Fibroblast of lung (primary cell): ENCODE measurements at regions not wholly inside any gene's neighbourhood (a gene's known extent, or its start where the extent isn't known, plus 50 kb on each side); places are given as distances from the start of the nearest gene placed in this dataset.

ENCODE experiments used
- DNase-seq, 2 donors: peaks; one replicate each; pipeline versions ENCODE4 v3.0.0 to v3.0.0-alpha.2; 2010; ENCODE audit warnings: low read depth in 2 of 2
- H2AFZ ChIP-seq: 2 replicates; pipeline ENCODE4 v1.5.1; 2012; ENCODE audit warnings: low read length, control low read depth, inconsistent platforms
- H3K27ac ChIP-seq: 2 replicates; pipeline ENCODE4 v1.5.1; 2011; ENCODE audit warnings: low read length, control low read depth; ENCODE audit not compliant: insufficient read depth
- H3K27me3 ChIP-seq: 2 replicates; pipeline ENCODE4 v1.5.1; 2011; ENCODE audit warnings: mild to moderate bottlenecking, low read length; ENCODE audit not compliant: control insufficient read depth, insufficient read depth
- H3K36me3 ChIP-seq: 2 replicates; pipeline ENCODE4 v1.5.1; 2011; ENCODE audit warnings: low read length; ENCODE audit not compliant: control insufficient read depth, insufficient read depth
- H3K4me1 ChIP-seq: 2 replicates; pipeline ENCODE4 v1.5.1; 2011; ENCODE audit warnings: low read length; ENCODE audit not compliant: control insufficient read depth, insufficient read depth; ENCODE audit errors: extremely low read depth
- H3K4me2 ChIP-seq: 2 replicates; pipeline ENCODE4 v1.5.1; 2011; ENCODE audit warnings: low read length, control low read depth; ENCODE audit not compliant: insufficient read depth; ENCODE audit errors: extremely low read depth
- H3K4me3 ChIP-seq, 4 experiments: fragments of 200-600 bp in 1 of 4; sonication (generic) in 1 of 4; replicated peaks in 1 of 4; 2 replicates each; pipeline ENCODE4 v1.5.1; 2011 to 2016; ENCODE audit warnings: low read length in 4 of 4, low read depth in 3 of 4, mild to moderate bottlenecking in 3 of 4, control low read depth in 2 of 4, inconsistent platforms in 1 of 4, mixed read lengths in 1 of 4; ENCODE audit not compliant: insufficient read depth in 1 of 4; ENCODE audit errors: control extremely low read depth in 1 of 4
- H3K79me2 ChIP-seq: 2 replicates; pipeline ENCODE4 v1.5.1; 2012; ENCODE audit warnings: mild to moderate bottlenecking, low read length, inconsistent platforms; ENCODE audit not compliant: control insufficient read depth, insufficient read depth
- H3K9ac ChIP-seq: 2 replicates; pipeline ENCODE4 v1.5.1; 2011; ENCODE audit warnings: mild to moderate bottlenecking, low read length, control low read depth; ENCODE audit not compliant: insufficient read depth
- H3K9me3 ChIP-seq: 2 replicates; pipeline ENCODE4 v1.5.1; 2012; ENCODE audit warnings: low read depth, low read length; ENCODE audit not compliant: control insufficient read depth, insufficient read depth
- H4K20me1 ChIP-seq: 2 replicates; pipeline ENCODE4 v1.5.1; 2011; ENCODE audit warnings: low read length; ENCODE audit not compliant: control insufficient read depth, insufficient read depth; ENCODE audit errors: extremely low read depth
- EZH2 ChIP-seq: IDR thresholded peaks from 2 replicates; pipeline ENCODE4 v1.5.1; 2012; ENCODE audit warnings: low read length, control low read depth, mild to moderate bottlenecking; ENCODE audit errors: missing control alignments
- TF ChIP-seq, protein P1 (sequence below), 2 donors: IDR thresholded peaks in 1 of 2; conservative IDR thresholded peaks in 1 of 2; 1 replicate in 1 of 2; 2 replicates in 1 of 2; pipeline ENCODE4 v1.5.1; 2011 to 2012; ENCODE audit warnings: low read length in 2 of 2, control low read depth in 1 of 2, inconsistent platforms in 1 of 2, low read depth in 1 of 2, mild to moderate bottlenecking in 1 of 2

DNA sequence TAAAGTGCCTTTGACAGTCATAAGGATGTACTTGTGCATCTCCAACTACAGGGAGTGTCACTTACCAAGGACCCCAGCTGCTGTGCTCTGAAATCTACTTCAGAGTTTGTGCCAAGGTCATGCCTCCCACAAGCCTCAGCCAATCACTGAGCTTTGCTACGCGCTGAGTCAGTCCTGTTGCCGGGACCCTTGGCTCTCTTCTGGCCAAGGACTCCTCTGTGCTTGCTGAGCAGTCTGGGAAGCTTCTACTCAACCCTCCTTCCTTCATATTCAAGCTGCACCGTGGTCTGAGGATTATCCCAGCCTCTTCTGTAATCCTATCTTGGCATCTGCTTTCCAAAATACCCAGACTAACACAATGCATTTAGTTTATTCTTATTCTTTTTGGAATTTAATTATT lies 398.9 kb upstream of the FANCL start:
- DNase-seq: no peak

DNA sequence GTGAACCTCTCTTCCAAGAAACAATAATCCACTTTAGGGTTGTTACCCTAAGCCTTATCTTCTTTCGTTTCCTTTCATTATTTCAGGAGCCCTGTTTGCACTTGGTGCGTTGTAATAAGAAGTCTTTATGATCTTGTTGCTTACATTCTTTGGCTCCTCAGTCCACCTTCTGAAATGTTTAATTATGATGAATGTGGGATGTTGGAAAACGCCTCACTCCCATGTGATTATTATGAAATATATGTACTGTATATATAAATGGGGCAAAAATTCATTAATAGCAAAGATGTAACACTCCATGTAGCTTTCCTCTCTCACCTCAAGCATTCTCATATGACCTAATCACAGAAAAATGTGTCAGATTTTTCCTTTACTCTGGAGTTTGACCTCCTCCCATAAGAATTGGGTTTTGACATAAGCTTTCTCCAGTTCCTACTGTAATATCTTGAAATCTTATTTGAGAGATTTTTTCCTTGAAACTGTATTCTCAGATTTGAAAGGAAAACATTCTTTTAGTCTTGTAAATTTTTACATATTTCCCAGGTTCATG lies 397.2 kb upstream of the FANCL start:
- Histone ChIP-seq H3K9ac (no peak overlapping the region), H3K4me1 (no peaks in the 10 kb centered on the region), H3K4me2 (no peak overlapping the region), H3K79me2 (no peaks in the 10 kb centered on the region), H2AFZ (no peak overlapping the region), H3K4me3 (no peak overlapping the region), H3K36me3 (no peaks in the 10 kb centered on the region), H4K20me1 (no peaks in the 10 kb centered on the region), H3K9me3 (no peaks in the 10 kb centered on the region), H3K27ac (no peak overlapping the region), H3K27me3 (no peaks in the 10 kb centered on the region)
- DNase-seq: peak; percentile 8 to 46
- TF ChIP-seq, protein P1, sequence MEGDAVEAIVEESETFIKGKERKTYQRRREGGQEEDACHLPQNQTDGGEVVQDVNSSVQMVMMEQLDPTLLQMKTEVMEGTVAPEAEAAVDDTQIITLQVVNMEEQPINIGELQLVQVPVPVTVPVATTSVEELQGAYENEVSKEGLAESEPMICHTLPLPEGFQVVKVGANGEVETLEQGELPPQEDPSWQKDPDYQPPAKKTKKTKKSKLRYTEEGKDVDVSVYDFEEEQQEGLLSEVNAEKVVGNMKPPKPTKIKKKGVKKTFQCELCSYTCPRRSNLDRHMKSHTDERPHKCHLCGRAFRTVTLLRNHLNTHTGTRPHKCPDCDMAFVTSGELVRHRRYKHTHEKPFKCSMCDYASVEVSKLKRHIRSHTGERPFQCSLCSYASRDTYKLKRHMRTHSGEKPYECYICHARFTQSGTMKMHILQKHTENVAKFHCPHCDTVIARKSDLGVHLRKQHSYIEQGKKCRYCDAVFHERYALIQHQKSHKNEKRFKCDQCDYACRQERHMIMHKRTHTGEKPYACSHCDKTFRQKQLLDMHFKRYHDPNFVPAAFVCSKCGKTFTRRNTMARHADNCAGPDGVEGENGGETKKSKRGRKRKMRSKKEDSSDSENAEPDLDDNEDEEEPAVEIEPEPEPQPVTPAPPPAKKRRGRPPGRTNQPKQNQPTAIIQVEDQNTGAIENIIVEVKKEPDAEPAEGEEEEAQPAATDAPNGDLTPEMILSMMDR (conservative IDR thresholded peaks at IDR 0.05 in 1 of 2, IDR thresholded peaks at IDR 0.05 in 1 of 2; ENCODE audit: low read depth in 1 of 2, low read length in 2 of 2): no peak
- TF ChIP-seq EZH2: no peak

More for the DNA sequence above, 398.9 kb upstream of the FANCL start:
- Histone ChIP-seq H3K9me3 (no peaks in the 10 kb centered on the region), H4K20me1 (no peaks in the 10 kb centered on the region), H3K79me2 (no peaks in the 10 kb centered on the region), H3K27ac (no peak overlapping the region), H3K4me1 (no peaks in the 10 kb centered on the region), H3K27me3 (no peaks in the 10 kb centered on the region), H2AFZ (no peak overlapping the region), H3K4me2 (no peak overlapping the region), H3K36me3 (no peaks in the 10 kb centered on the region), H3K9ac (no peak overlapping the region), H3K4me3 (no peak overlapping the region)
- TF ChIP-seq, protein P1 (conservative IDR thresholded peaks at IDR 0.05 in 1 of 2, IDR thresholded peaks at IDR 0.05 in 1 of 2; ENCODE audit: low read depth in 1 of 2, low read length in 2 of 2): no peak
- no peak for TF ChIP-seq EZH2

DNA sequence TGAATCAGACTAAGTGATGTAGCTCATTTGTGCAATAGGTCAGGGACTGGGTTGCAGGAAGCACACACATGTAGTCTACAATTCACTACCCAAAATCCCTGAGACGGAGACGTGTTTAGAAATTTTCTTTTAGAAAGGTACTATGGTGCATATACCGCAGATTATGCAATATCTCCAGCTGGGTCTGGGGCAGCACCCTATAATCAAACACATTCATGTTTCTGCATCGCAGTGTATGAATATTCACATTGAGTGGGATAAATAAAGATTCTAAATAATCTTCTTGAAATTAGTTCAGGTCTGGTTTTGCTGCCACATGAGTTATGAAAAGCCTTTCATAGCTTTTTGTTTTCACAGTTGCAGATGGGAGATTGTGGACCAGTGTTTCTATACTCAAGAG lies 395.7 kb upstream of the FANCL start:
- H3K27me3 ChIP-seq: no peaks in the 10 kb centered on the region
- no peak overlapping the region for H3K4me2 ChIP-seq
- no peak overlapping the region for H3K9ac ChIP-seq
- no peaks in the 10 kb centered on the region for H4K20me1 ChIP-seq
- no peak overlapping the region for H3K27ac ChIP-seq
- no peaks in the 10 kb centered on the region for H3K79me2 ChIP-seq
- DNase-seq: no peak
- TF ChIP-seq, protein P1 (conservative IDR thresholded peaks at IDR 0.05 in 1 of 2, IDR thresholded peaks at IDR 0.05 in 1 of 2; ENCODE audit: low read depth in 1 of 2, low read length in 2 of 2): no peak
- no peak for TF ChIP-seq EZH2
- H3K36me3 ChIP-seq: no peaks in the 10 kb centered on the region
- H2AFZ ChIP-seq: no peak overlapping the region
- H3K4me3 ChIP-seq: no peak overlapping the region
- no peaks in the 10 kb centered on the region for H3K9me3 ChIP-seq
- H3K4me1 ChIP-seq: no peaks in the 10 kb centered on the region
